ENCODE measurements at regions not wholly inside any gene's neighbourhood (a gene's known extent, or its start where the extent isn't known, plus 50 kb on each side); places are given as distances from the start of the nearest gene placed in this dataset.

DNA sequence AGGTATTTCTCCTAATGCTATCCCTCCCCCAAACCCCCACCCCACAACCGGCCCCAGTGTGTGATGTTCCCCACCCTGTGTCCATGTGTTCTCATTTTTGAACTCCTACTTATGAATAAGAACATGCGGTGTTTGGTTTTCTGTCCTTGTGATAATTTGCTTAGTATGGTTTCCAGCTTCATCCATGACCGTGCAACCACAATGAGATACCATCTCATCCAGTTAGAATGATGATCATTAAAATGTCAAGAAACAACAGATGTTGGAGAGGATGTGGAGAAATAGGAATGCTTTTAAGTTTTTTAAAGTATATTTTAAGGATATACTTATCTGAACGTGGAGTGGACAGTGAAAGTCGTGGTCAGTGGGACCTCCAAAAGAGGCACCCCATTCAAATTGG, 745.0 kb upstream of the AMELY start:
- TF ChIP-seq, protein P1, sequence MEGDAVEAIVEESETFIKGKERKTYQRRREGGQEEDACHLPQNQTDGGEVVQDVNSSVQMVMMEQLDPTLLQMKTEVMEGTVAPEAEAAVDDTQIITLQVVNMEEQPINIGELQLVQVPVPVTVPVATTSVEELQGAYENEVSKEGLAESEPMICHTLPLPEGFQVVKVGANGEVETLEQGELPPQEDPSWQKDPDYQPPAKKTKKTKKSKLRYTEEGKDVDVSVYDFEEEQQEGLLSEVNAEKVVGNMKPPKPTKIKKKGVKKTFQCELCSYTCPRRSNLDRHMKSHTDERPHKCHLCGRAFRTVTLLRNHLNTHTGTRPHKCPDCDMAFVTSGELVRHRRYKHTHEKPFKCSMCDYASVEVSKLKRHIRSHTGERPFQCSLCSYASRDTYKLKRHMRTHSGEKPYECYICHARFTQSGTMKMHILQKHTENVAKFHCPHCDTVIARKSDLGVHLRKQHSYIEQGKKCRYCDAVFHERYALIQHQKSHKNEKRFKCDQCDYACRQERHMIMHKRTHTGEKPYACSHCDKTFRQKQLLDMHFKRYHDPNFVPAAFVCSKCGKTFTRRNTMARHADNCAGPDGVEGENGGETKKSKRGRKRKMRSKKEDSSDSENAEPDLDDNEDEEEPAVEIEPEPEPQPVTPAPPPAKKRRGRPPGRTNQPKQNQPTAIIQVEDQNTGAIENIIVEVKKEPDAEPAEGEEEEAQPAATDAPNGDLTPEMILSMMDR (IDR thresholded peaks at IDR 0.05) = no peak
- TF ChIP-seq POLR2A (IDR thresholded peaks at IDR 0.05) = no peak

All from gastroesophageal sphincter (tissue), 3 donors.